ENCODE measurements at regions not wholly inside any gene's neighbourhood (a gene's known extent, or its start where the extent isn't known, plus 50 kb on each side); places are given as distances from the start of the nearest gene placed in this dataset.

DNA sequence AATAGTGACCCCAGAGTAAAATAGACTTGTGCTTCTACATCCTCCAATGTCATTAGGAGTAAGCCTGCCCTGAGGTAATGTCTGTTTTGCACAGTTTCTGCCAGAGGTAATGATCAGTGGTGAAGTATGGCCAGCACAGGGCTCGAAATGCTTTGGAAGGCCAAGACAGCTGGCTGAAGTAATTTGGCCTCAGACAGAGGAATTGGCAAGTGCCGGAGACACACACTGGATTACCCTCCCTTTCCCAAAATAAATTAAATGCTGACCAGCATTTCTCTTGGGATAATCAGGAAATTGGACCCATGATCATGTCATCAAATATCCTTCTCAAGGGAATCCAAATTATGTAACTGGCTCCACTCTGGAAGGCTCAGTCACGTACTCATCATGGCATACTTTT is 379.0 kb upstream of the CHST9 start:
- intact Hi-C loops (cut with DNase I; ENCODE audit: low total_unique reads) = no loop called here
- no peak overlapping the region for H3K4me3 ChIP-seq (ENCODE audit: low read depth, poor library complexity, severe bottlenecking)
- 57 to 69% methylated on average over 3 of the region's 3 CpGs for WGBS, 2 donors
- no peak for DNase-seq (ENCODE audit: low spot score in 2 of 2)
- TF ChIP-seq, protein P1, sequence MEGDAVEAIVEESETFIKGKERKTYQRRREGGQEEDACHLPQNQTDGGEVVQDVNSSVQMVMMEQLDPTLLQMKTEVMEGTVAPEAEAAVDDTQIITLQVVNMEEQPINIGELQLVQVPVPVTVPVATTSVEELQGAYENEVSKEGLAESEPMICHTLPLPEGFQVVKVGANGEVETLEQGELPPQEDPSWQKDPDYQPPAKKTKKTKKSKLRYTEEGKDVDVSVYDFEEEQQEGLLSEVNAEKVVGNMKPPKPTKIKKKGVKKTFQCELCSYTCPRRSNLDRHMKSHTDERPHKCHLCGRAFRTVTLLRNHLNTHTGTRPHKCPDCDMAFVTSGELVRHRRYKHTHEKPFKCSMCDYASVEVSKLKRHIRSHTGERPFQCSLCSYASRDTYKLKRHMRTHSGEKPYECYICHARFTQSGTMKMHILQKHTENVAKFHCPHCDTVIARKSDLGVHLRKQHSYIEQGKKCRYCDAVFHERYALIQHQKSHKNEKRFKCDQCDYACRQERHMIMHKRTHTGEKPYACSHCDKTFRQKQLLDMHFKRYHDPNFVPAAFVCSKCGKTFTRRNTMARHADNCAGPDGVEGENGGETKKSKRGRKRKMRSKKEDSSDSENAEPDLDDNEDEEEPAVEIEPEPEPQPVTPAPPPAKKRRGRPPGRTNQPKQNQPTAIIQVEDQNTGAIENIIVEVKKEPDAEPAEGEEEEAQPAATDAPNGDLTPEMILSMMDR (IDR thresholded peaks at IDR 0.05) = no peak
- TF ChIP-seq POLR2A (IDR thresholded peaks at IDR 0.05) = no peak

- no peak for TF ChIP-seq POLR2A (IDR thresholded peaks at IDR 0.05)
- TF ChIP-seq, protein P1 (IDR thresholded peaks at IDR 0.05) = no peak
- WGBS, 2 donors = 40 to 48% methylated on average over 4 of the region's 4 CpGs
- intact Hi-C loops (cut with DNase I; ENCODE audit: low total_unique reads) = no loop called here
Observed at GRCh38 chr18:27558388-27559155, 373.5 kb upstream of the CHST9 start.

GRCh38 chr18:27556741-27557140 is 371.6 kb upstream of the CHST9 start:
- TF ChIP-seq, protein P1 (IDR thresholded peaks at IDR 0.05) = no peak
- TF ChIP-seq POLR2A (IDR thresholded peaks at IDR 0.05) = no peak
- intact Hi-C loops (cut with DNase I; ENCODE audit: low total_unique reads) = no loop called here
- 56 to 63% methylated on average over 4 of the region's 4 CpGs for WGBS, 2 donors
- H3K4me3 ChIP-seq (ENCODE audit: low read depth, poor library complexity, severe bottlenecking) = no peak overlapping the region
- no peak for DNase-seq (ENCODE audit: low spot score in 2 of 2)

More at GRCh38 chr18:27558388-27559155, 373.5 kb upstream of the CHST9 start:
- H3K4me3 ChIP-seq (ENCODE audit: low read depth, poor library complexity, severe bottlenecking) = no peak overlapping the region
- no peak for DNase-seq (ENCODE audit: low spot score in 2 of 2)

DNA sequence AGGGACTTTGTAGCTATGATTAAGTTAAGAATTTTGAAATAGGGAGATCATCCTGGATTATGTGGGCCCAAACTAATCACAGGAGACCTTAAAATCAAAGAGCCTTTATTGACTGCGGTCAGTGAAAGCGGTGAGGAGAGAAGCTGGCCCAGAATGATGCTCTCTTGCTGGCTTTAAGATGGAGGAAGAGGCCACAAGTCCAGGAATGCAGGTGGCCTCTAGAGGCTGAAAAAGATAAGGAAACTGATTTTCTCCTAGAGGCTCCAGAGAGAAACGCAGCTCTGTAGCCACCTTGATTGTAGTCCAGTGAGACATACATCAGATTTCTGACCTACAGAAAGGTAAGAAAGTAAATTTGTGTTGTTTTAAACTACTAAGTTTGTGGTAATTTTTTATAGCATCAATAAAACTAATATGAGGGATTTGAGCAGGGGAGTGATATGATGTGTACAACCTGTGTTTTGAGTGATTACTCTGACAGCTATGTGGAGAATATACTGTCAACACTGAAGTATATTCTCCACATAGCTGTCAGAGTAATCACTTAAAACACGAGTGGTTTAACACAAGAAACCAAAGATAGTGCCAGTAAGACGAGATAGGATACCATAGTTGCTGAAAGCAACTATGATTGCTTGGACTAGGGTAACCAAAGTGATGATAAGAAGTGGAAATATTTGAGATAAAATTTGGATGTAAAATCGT is 364.4 kb upstream of the CHST9 start:
- no peak for DNase-seq (ENCODE audit: low spot score in 2 of 2)
- no peak overlapping the region for H3K4me3 ChIP-seq (ENCODE audit: low read depth, poor library complexity, severe bottlenecking)
- TF ChIP-seq POLR2A (IDR thresholded peaks at IDR 0.05) = no peak
- TF ChIP-seq, protein P1 (IDR thresholded peaks at IDR 0.05) = no peak
- WGBS, 2 donors = 86 to 87% methylated on average over 6 of the region's 6 CpGs
- intact Hi-C loops (cut with DNase I; ENCODE audit: low total_unique reads) = no loop called here

DNA sequence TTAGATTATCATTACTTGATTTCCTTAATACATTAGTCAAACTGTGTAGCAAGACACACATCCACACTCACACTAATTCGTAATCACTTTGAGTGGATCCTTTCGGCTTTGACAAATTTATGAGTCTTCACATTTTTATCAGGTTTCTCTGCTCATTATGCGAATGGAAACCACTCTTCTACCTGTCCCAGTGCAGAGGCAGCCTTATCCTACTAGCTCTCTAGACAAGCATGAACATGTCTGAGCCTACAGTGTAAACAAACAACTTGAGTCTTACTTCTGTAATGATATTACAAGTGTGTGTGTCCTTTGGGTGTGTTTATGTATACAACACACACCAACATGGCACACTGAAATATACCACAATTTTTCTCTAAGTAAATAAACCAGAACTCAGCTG is 361.9 kb upstream of the CHST9 start:
- intact Hi-C loops (cut with DNase I; ENCODE audit: low total_unique reads) = no loop called here
- 54 to 62% methylated on average over 3 of the region's 3 CpGs for WGBS, 2 donors

More for the DNA sequence above, 361.9 kb upstream of the CHST9 start:
- DNase-seq (ENCODE audit: low spot score in 2 of 2) = no peak
- TF ChIP-seq, protein P1 (IDR thresholded peaks at IDR 0.05) = no peak
- TF ChIP-seq POLR2A (IDR thresholded peaks at IDR 0.05) = no peak
- H3K4me3 ChIP-seq (ENCODE audit: low read depth, poor library complexity, severe bottlenecking) = no peak overlapping the region

Measured in lower leg skin (tissue), 4 donors.